Esophagus muscularis mucosa (tissue), 3 donors: ENCODE measurements at regions not wholly inside any gene's neighbourhood (a gene's known extent, or its start where the extent isn't known, plus 50 kb on each side); places are given as distances from the start of the nearest gene placed in this dataset.

ENCODE experiments used
- POLR2A ChIP-seq: fragments of 450-650 bp; IDR thresholded peaks from one replicate; pipeline ENCODE4 v1.6.1; 2017; ENCODE audit warnings: antibody characterized with exemption, moderate library complexity, mild to moderate bottlenecking, low read depth
- TF ChIP-seq, protein P1 (sequence below), 3 experiments: fragments of 200-600 bp in 2 of 3; fragments of 450-650 bp in 1 of 3; sonication (generic) in 2 of 3; IDR thresholded peaks; one replicate each; pipeline ENCODE4 v1.5.1; 2017 to 2019; ENCODE audit warnings: antibody characterized with exemption in 3 of 3, mild to moderate bottlenecking in 2 of 3, moderate library complexity in 1 of 3

DNA sequence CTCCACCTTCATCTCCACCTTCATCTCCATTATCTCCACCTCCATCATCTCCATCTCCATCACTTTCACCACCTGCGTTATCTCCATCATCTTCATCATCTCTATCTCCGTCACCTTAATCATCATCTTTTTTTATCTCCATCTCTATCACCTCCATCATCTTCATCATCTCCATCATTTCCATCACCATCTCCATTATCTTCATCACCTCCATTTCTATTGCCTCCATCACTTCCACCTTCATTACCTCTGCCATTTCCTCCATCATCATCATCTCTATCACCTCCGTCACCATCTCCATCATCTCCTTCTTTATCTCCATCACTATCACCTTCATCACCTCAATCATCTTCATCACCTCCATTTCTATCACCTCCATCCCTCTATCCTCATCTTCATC is 573.5 kb downstream of the TBC1D22A start:
- no peak for TF ChIP-seq POLR2A
- TF ChIP-seq, protein P1, sequence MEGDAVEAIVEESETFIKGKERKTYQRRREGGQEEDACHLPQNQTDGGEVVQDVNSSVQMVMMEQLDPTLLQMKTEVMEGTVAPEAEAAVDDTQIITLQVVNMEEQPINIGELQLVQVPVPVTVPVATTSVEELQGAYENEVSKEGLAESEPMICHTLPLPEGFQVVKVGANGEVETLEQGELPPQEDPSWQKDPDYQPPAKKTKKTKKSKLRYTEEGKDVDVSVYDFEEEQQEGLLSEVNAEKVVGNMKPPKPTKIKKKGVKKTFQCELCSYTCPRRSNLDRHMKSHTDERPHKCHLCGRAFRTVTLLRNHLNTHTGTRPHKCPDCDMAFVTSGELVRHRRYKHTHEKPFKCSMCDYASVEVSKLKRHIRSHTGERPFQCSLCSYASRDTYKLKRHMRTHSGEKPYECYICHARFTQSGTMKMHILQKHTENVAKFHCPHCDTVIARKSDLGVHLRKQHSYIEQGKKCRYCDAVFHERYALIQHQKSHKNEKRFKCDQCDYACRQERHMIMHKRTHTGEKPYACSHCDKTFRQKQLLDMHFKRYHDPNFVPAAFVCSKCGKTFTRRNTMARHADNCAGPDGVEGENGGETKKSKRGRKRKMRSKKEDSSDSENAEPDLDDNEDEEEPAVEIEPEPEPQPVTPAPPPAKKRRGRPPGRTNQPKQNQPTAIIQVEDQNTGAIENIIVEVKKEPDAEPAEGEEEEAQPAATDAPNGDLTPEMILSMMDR (IDR thresholded peaks at IDR 0.05), result no peak
